HEK293T (cell line): ENCODE measurements at regions not wholly inside any gene's neighbourhood (a gene's known extent, or its start where the extent isn't known, plus 50 kb on each side); places are given as distances from the start of the nearest gene placed in this dataset.

Experiments used
- ARNT ChIP-seq: fragments of 450-650 bp; IDR thresholded peaks from 2 replicates; pipeline ENCODE4 v1.6.1; 2017; ENCODE audit warnings: mild to moderate bottlenecking
- BHLHE40 ChIP-seq: fragments of 450-650 bp; IDR thresholded peaks from 2 replicates; pipeline ENCODE4 v1.6.1; 2016; ENCODE audit warnings: mild to moderate bottlenecking, moderate library complexity, borderline replicate concordance
- ELF4 ChIP-seq: fragments of 450-650 bp; IDR thresholded peaks from 2 replicates; pipeline ENCODE4 v1.6.1; 2017; ENCODE audit warnings: antibody characterized with exemption
- FOXA1 ChIP-seq: fragments of 450-650 bp; IDR thresholded peaks from 2 replicates; pipeline ENCODE4 v1.6.1; 2016; ENCODE audit warnings: mild to moderate bottlenecking
- FOXK2 ChIP-seq: fragments of 450-650 bp; IDR thresholded peaks from 2 replicates; pipeline ENCODE4 v1.6.1; 2016; ENCODE audit warnings: mild to moderate bottlenecking
- FOXM1 ChIP-seq: fragments of 450-650 bp; IDR thresholded peaks from 2 replicates; pipeline ENCODE4 v1.6.1; 2017; ENCODE audit warnings: mild to moderate bottlenecking, borderline replicate concordance
- LEF1 ChIP-seq: fragments of 450-650 bp; IDR thresholded peaks from 2 replicates; pipeline ENCODE4 v1.6.1; 2017; ENCODE audit warnings: mild to moderate bottlenecking, borderline replicate concordance
- SP1 ChIP-seq: fragments of 450-650 bp; IDR thresholded peaks from 2 replicates; pipeline ENCODE4 v1.6.1; 2017
- TF ChIP-seq, protein P1 (sequence below): fragments of 450-650 bp; IDR thresholded peaks from 2 replicates; pipeline ENCODE4 v1.6.1; 2016

GRCh38 chr13:89153941-89154340 lies 1482.8 kb downstream of the SLITRK5 start:
- TF ChIP-seq SP1 (no peak), BHLHE40 (no peak), FOXA1 (no peak), ELF4 (no peak), FOXK2 (no peak), FOXM1 (no peak), LEF1 (no peak), ARNT (no peak)
- TF ChIP-seq, protein P1, sequence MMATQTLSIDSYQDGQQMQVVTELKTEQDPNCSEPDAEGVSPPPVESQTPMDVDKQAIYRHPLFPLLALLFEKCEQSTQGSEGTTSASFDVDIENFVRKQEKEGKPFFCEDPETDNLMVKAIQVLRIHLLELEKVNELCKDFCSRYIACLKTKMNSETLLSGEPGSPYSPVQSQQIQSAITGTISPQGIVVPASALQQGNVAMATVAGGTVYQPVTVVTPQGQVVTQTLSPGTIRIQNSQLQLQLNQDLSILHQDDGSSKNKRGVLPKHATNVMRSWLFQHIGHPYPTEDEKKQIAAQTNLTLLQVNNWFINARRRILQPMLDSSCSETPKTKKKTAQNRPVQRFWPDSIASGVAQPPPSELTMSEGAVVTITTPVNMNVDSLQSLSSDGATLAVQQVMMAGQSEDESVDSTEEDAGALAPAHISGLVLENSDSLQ: no peak
